Motor neuron (in vitro differentiated cells): ENCODE measurements at regions not wholly inside any gene's neighbourhood (a gene's known extent, or its start where the extent isn't known, plus 50 kb on each side); places are given as distances from the start of the nearest gene placed in this dataset.

Source experiments
- ATAC-seq, 8 experiments: fragments of 200-7000 bp; cut with Tn5 transposase; replicated peaks in 6 of 8; 2 replicates each; pipeline ENCODE4 v1.8.0; 2021; ENCODE audit warnings: mild to moderate bottlenecking in 8 of 8, moderate library complexity in 8 of 8
- H3K27ac ChIP-seq, 2 donors: fragments of 250-450 bp; sonication (Bioruptor Pico); 2 replicates each; pipeline ENCODE4 v1.9.0; 2021; ENCODE audit warnings: antibody characterized with exemption in 2 of 2, mild to moderate bottlenecking in 2 of 2, moderate library complexity in 1 of 2
- H3K4me1 ChIP-seq, 2 donors: fragments of 250-450 bp; sonication (Bioruptor Pico); replicated peaks in 1 of 2; 2 replicates each; pipeline ENCODE4 v1.6.1; 2021; ENCODE audit warnings: antibody characterized with exemption in 2 of 2, mild to moderate bottlenecking in 2 of 2, moderate library complexity in 1 of 2
- H3K4me3 ChIP-seq, 5 donors: fragments of 250-450 bp; sonication (Bioruptor Pico); 2 replicates each; pipeline ENCODE4 v1.9.0; 2021; ENCODE audit warnings: antibody characterized with exemption in 5 of 5, mild to moderate bottlenecking in 5 of 5, moderate library complexity in 4 of 5
- WGBS, 10 experiments: fragments of 450-650 bp; shearing (Covaris generic); methylation state at CpG; one replicate each; pipeline ENCODE4 v1.0.0; 2022; 5-methylcytosine and 5-hydroxymethylcytosine counted together
- in situ Hi-C, 9 experiments: fragments of 400-800 bp; cut with MboI; loops; one replicate each; pipeline ENCODE4 v1.15.0; 2021; ENCODE audit warnings: low sequenced_read_pairs in 9 of 9, low pct_unique_long_range_greater_than_20kb in 2 of 9; ENCODE audit not compliant: unreplicated experiment in 9 of 9

- ATAC-seq = peak in 3 of 8 experiments; percentile 29 to 43 (median 37)
- no peak overlapping the region for H3K27ac ChIP-seq
- no peaks in the 10 kb centered on the region for H3K4me1 ChIP-seq
- in situ Hi-C loops = no loop called here
- 60 to 100% methylated on average over 1 of the region's 1 CpG; no CpG with 5 or more reads in 8 of the 10 experiments for WGBS, 10 experiments
- H3K4me3 ChIP-seq = no peak overlapping the region
Measured at GRCh38 chr10:113450906-113451305, 101.9 kb upstream of the HABP2 start.

- ATAC-seq = no peak
- in situ Hi-C loops = no loop called here
- H3K27ac ChIP-seq = no peak overlapping the region
- no peak overlapping the region for H3K4me3 ChIP-seq
- H3K4me1 ChIP-seq = no peaks in the 10 kb centered on the region
- 0 to 100% (median 79%) methylated on average over 1 to 5 of the region's 5 CpGs; no CpG with 5 or more reads in 2 of the 10 experiments for WGBS, 10 experiments
Measured at GRCh38 chr10:113452146-113452845, 100.6 kb upstream of the HABP2 start.

- WGBS, 10 experiments = 81 to 100% (median 93%) methylated on average over 1 to 6 of the region's 6 CpGs; no CpG with 5 or more reads in 1 of the 10 experiments
- Histone ChIP-seq H3K27ac (no peak overlapping the region), H3K4me3 (no peak overlapping the region), H3K4me1 (no peaks in the 10 kb centered on the region)
- in situ Hi-C loops = no loop called here
- no peak for ATAC-seq
Measured at GRCh38 chr10:113453351-113453750, 99.5 kb upstream of the HABP2 start.

DNA sequence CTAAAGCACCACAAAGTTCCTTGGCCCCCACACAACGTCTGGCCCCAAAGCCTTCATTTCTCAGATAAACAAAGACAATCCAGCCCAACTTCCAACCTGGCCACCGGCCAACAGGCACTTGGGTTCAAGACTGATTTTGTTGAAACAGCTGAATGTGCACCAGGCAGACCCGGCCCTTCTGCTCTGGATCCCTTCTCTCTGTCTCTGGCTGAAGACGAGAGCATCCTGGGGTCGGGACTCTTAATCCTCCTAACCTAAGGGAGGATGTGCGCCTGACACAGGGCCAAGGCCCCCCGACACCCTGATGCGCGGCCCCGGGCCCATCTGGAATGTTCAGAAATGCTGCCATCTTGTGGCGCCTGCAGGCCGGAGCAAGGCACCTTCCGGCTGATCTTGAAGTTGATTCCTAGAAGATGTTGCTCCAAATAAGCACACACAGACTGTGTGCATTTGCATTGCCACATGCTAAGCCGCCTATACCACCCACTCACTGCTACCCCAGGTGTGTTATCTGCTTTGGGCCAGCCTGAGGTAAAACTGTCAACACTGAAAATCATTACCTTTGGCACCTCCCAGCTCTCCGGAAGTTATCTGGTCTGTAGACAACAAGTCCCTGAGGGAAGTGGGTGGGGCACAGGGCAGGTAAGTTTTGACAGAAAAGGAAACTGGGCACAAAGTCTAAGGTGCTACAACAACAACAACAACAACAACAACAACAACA lies 98.4 kb upstream of the HABP2 start:
- Histone ChIP-seq H3K4me3 (no peak overlapping the region), H3K4me1 (no peaks in the 10 kb centered on the region), H3K27ac (no peak overlapping the region)
- ATAC-seq = peak; percentile 29 to 95 (median 56)
- in situ Hi-C loops = no loop called here
- 0 to 84% (median 22%) methylated on average over 1 to 12 of the region's 15 CpGs; no CpG with 5 or more reads in 2 of the 10 experiments for WGBS, 10 experiments

DNA sequence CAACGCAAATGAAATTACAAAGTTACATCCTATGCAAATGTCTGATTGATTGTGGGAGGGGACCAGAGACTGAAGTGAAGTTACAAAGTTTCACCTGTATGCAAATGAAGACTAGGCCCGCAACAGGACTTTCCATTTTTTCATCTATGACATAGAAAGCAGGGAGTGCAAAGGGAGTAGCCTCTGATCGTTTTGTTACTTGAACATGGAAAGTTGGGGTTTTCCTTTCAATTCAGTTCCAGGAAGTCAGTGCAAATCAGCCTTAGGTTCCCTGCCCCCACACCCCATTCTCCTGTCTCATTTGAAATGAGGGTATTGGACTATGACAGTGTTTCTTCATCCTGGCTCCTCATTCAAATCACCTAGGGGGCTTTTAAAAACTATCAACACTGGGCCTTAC lies 96.9 kb upstream of the HABP2 start:
- 0 to 100% (median 71%) methylated on average over 1 to 3 of the region's 3 CpGs; no CpG with 5 or more reads in 3 of the 10 experiments for WGBS, 10 experiments
- no peak overlapping the region for H3K4me3 ChIP-seq
- H3K4me1 ChIP-seq = no peaks in the 10 kb centered on the region
- ATAC-seq = peak in 2 of 8 experiments; percentile 67 to 75
- no peak overlapping the region for H3K27ac ChIP-seq
- in situ Hi-C loops = no loop called here

GRCh38 chr10:113456741-113457140 lies 96.1 kb upstream of the HABP2 start:
- WGBS, 10 experiments = 62 to 100% (median 86%) methylated on average over 1 to 5 of the region's 6 CpGs; no CpG with 5 or more reads in 2 of the 10 experiments

DNA sequence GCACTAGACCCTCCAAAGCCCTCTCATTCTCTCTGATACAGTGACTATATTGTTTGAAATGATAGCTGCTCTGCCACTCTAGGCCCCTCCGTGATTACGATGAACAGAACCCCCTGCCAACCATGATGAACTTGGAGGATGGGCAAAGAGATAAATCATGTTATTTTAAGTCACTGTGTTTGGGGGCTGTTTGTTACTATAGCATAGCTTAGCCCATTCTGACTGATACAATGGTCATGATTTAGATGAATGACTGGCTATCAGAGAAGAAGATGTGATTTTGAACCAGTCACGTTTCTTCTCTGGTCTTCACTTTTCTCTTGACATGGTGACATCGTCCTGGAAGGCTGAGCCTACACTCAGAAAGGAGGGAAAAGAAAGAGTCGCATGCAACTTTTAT lies 95.4 kb upstream of the HABP2 start:
- 63 to 100% (median 85%) methylated on average over 1 to 4 of the region's 5 CpGs; no CpG with 5 or more reads in 3 of the 10 experiments for WGBS, 10 experiments
- in situ Hi-C loops = no loop called here
- no peak for ATAC-seq
- Histone ChIP-seq H3K4me3 (no peak overlapping the region), H3K27ac (no peak overlapping the region), H3K4me1 (no peaks in the 10 kb centered on the region)

More at GRCh38 chr10:113456741-113457140, 96.1 kb upstream of the HABP2 start:
- in situ Hi-C loops = no loop called here
- no peak overlapping the region for H3K27ac ChIP-seq
- no peaks in the 10 kb centered on the region for H3K4me1 ChIP-seq
- ATAC-seq = no peak
- no peak overlapping the region for H3K4me3 ChIP-seq

GRCh38 chr10:113458451-113458850 lies 94.4 kb upstream of the HABP2 start:
- 8 to 100% (median 82%) methylated on average over 1 to 9 of the region's 10 CpGs; no CpG with 5 or more reads in 2 of the 10 experiments for WGBS, 10 experiments
- Histone ChIP-seq H3K4me1 (no peaks in the 10 kb centered on the region), H3K27ac (no peak overlapping the region), H3K4me3 (no peak overlapping the region)
- ATAC-seq = no peak
- in situ Hi-C loops = no loop called here

GRCh38 chr10:113458944-113459343 lies 93.9 kb upstream of the HABP2 start:
- no peak for ATAC-seq
- in situ Hi-C loops = no loop called here
- Histone ChIP-seq H3K4me1 (no peaks in the 10 kb centered on the region), H3K4me3 (no peak overlapping the region), H3K27ac (no peak overlapping the region)
- 30 to 92% (median 66%) methylated on average over 1 to 4 of the region's 5 CpGs; no CpG with 5 or more reads in 4 of the 10 experiments for WGBS, 10 experiments

DNA sequence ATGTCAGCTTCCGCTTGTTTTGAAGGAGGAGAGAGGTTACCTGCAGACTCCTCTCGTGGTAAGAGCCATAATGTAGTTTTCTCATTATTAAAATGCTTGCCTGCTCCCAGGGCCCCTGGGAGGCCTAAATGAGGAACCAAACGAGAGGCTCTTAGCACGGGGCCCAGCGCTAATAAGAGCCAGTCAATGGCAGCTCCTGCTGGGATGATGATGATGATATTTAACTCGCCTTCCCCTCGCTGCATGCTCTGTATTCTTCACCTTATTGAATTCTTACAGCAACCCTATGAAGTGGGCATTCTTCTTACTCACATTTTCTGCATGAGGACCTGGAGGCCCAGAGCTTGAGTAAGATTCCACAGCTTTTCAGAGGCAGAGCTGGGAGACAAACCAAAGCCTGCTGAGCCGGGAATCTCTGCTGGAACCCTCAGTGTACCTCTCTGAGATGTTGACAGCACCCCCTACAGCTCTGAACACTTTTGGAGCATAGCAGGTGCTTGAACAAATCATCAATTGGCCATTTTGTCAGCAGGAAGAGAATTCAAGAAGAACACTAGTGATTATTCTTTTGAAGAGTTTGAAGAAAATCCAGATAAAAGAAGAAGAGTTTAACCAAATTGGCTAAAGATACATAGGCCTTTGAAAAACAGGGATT lies 93.1 kb upstream of the HABP2 start:
- in situ Hi-C loops = no loop called here
- no peaks in the 10 kb centered on the region for H3K4me1 ChIP-seq
- ATAC-seq = no peak
- H3K4me3 ChIP-seq = no peak overlapping the region
- no peak overlapping the region for H3K27ac ChIP-seq
- WGBS, 10 experiments = 20 to 100% (median 64%) methylated on average over 1 to 8 of the region's 8 CpGs; no CpG with 5 or more reads in 1 of the 10 experiments

- Histone ChIP-seq H3K4me1 (no peaks in the 10 kb centered on the region), H3K27ac (no peak overlapping the region), H3K4me3 (no peak overlapping the region)
- in situ Hi-C loops = no loop called here
- 47 to 100% (median 80%) methylated on average over 1 of the region's 1 CpG; no CpG with 5 or more reads in 1 of the 10 experiments for WGBS, 10 experiments
- ATAC-seq = no peak
Measured at GRCh38 chr10:113463083-113463482, 89.8 kb upstream of the HABP2 start.

- WGBS, 10 experiments = 3 to 93% (median 84%) methylated on average over 1 to 3 of the region's 3 CpGs; no CpG with 5 or more reads in 1 of the 10 experiments
- in situ Hi-C loops = no loop called here
- no peak overlapping the region for H3K4me3 ChIP-seq
- peak in 3 of 8 experiments; percentile 31 to 56 (median 52) for ATAC-seq
- no peak overlapping the region for H3K27ac ChIP-seq
- no peaks in the 10 kb centered on the region for H3K4me1 ChIP-seq
Measured at GRCh38 chr10:113463777-113464176, 89.1 kb upstream of the HABP2 start.

GRCh38 chr10:113469796-113470195 lies 83.1 kb upstream of the HABP2 start:
- no peak for ATAC-seq
- in situ Hi-C loops = no loop called here
- Histone ChIP-seq H3K4me1 (no peaks in the 10 kb centered on the region), H3K27ac (no peak overlapping the region), H3K4me3 (no peak overlapping the region)
- 20 to 100% (median 92%) methylated on average over 3 of the region's 3 CpGs for WGBS, 10 experiments
